ENCODE measurements at regions not wholly inside any gene's neighbourhood (a gene's known extent, or its start where the extent isn't known, plus 50 kb on each side); places are given as distances from the start of the nearest gene placed in this dataset.

DNA sequence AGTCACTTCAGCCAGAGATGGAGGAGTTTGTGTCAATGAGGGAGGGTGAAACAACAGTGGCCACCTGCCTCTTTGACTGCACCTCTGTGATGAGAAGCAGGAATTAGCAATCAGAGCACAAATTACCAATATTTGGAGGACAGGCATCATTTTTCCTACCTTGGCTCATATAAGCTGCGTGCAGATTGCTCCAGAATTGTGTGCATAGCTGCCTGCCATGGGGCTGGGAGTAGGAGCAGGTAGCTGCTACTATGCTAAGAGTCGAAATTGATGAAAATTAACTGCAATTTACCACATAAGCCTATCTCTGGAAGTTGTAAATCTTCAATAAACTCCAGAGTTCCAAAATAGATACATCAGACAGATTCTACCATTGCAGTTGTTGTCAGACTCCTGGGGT is 167.5 kb upstream of the HTR2A start:
- no peak for TF ChIP-seq CTCF (IDR thresholded peaks at IDR 0.05)
- TF ChIP-seq EZH2 (IDR thresholded peaks at IDR 0.05; ENCODE audit: borderline replicate concordance, insufficient read depth, low read depth, low read length, poor library complexity, severe bottlenecking) = no peak

All from B cell (primary cell).